ENCODE measurements at regions not wholly inside any gene's neighbourhood (a gene's known extent, or its start where the extent isn't known, plus 50 kb on each side); places are given as distances from the start of the nearest gene placed in this dataset.
"Not testable (repeated sequence)": the region's sequence is repeated elsewhere in the genome, so short reads cannot be mapped to it uniquely, and the experiment has no call there.

DNA sequence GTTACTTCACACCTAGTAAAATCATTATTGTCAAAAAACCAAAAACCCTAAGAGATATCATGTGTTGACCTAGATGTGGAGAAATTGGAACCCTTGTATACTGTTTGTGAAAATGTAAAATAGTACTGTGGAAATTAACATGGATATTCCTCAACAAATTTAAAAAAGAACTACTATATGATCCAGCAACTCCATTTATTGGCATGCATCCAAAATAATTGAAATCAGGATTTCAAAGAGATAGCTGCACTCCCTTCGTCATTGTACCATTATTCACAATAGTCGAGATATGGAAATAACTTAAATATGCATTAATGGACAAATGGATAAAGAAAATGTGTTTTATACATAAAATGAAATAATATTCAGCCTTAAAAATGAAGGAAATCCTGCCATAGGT is 105.3 kb upstream of the ZC3H15 start:
- Histone ChIP-seq H3K36me3 (no peaks in the 10 kb centered on the region), H3K9me3 (no peaks in the 10 kb centered on the region), H3K27me3 (no peaks in the 10 kb centered on the region), H3K4me3 (replicated peaks in 1 of 3) (no peak overlapping the region), H3K27ac (no peak overlapping the region), H3K4me1 (no peaks in the 10 kb centered on the region)
- no peak for DNase-seq
- no peak for TF ChIP-seq POLR2A (IDR thresholded peaks at IDR 0.05)
- TF ChIP-seq, protein P1, sequence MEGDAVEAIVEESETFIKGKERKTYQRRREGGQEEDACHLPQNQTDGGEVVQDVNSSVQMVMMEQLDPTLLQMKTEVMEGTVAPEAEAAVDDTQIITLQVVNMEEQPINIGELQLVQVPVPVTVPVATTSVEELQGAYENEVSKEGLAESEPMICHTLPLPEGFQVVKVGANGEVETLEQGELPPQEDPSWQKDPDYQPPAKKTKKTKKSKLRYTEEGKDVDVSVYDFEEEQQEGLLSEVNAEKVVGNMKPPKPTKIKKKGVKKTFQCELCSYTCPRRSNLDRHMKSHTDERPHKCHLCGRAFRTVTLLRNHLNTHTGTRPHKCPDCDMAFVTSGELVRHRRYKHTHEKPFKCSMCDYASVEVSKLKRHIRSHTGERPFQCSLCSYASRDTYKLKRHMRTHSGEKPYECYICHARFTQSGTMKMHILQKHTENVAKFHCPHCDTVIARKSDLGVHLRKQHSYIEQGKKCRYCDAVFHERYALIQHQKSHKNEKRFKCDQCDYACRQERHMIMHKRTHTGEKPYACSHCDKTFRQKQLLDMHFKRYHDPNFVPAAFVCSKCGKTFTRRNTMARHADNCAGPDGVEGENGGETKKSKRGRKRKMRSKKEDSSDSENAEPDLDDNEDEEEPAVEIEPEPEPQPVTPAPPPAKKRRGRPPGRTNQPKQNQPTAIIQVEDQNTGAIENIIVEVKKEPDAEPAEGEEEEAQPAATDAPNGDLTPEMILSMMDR (IDR thresholded peaks at IDR 0.05): no peak
- 92 to 95% methylated on average over 2 of the region's 2 CpGs for WGBS, 2 donors
- intact Hi-C loops (cut with DNase I): no loop called here

DNA sequence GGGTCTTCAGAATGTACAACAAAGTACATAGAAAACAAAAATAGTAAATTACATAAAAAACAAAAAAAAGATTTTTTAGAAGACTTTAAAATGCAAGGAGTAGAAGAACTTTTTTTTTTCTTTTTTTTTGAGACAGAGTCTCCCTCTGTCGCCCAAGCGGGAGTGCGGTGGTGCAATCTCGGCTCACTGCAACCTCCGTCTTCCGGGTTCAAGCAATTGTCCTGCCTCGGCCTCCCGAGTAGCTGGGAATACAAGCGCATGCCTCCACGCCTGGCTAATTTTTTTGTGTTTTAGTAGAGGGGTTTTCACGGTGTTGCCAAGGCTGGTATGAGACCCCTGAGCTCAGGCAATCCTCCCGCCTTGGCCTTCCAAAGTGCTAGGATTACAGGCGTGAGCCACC is 104.5 kb upstream of the ZC3H15 start:
- 93 to 94% methylated on average over 13 of the region's 13 CpGs for WGBS, 2 donors
- no peaks in the 10 kb centered on the region for H3K27me3 ChIP-seq
- DNase-seq: no peak
- H3K27ac ChIP-seq: no peak overlapping the region
- TF ChIP-seq POLR2A (IDR thresholded peaks at IDR 0.05): no peak
- TF ChIP-seq, protein P1 (IDR thresholded peaks at IDR 0.05): no peak
- intact Hi-C loops (cut with DNase I): no loop called here
- H3K36me3 ChIP-seq: no peaks in the 10 kb centered on the region
- H3K4me3 ChIP-seq (replicated peaks in 1 of 3): no peak overlapping the region
- no peaks in the 10 kb centered on the region for H3K4me1 ChIP-seq
- H3K9me3 ChIP-seq: no peaks in the 10 kb centered on the region

DNA sequence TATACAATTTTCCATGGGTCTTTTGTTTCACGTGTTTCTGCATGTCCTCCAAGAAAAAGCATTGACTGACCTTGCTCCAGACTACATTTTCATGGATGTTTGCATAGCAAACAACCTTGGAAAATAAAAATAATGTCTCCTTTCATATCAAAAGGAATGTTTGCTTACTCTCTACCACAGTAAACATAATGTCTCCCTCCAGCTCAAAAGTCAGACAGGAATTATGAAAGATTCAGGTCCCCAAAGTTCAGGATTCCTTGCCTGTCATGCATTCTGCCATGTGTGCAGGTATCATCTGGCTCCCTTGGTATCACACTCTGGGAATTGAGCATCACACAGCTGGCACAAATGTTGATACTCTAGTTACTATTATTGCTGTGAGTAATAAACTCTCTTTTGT is 103.1 kb upstream of the ZC3H15 start:
- H3K27me3 ChIP-seq: no peaks in the 10 kb centered on the region
- H3K27ac ChIP-seq: no peak overlapping the region
- intact Hi-C loops (cut with DNase I): no loop called here
- no peak for DNase-seq
- WGBS, 2 donors: 80 to 87% methylated on average over 1 of the region's 1 CpG
- H3K4me1 ChIP-seq: no peaks in the 10 kb centered on the region
- TF ChIP-seq POLR2A (IDR thresholded peaks at IDR 0.05): no peak
- TF ChIP-seq, protein P1 (IDR thresholded peaks at IDR 0.05): no peak
- no peaks in the 10 kb centered on the region for H3K9me3 ChIP-seq
- no peaks in the 10 kb centered on the region for H3K36me3 ChIP-seq
- no peak overlapping the region for H3K4me3 ChIP-seq (replicated peaks in 1 of 3)

- Histone ChIP-seq H3K36me3 (no peaks in the 10 kb centered on the region), H3K27me3 (no peaks in the 10 kb centered on the region), H3K4me3 (replicated peaks in 1 of 3) (no peak overlapping the region), H3K4me1 (no peaks in the 10 kb centered on the region), H3K9me3 (no peaks in the 10 kb centered on the region), H3K27ac (no peak overlapping the region)
- intact Hi-C loops (cut with DNase I): no loop called here
- TF ChIP-seq, protein P1 (IDR thresholded peaks at IDR 0.05): no peak
- TF ChIP-seq POLR2A (IDR thresholded peaks at IDR 0.05): no peak
- no peak for DNase-seq
These were observed 101.8 kb upstream of the ZC3H15 start for GRCh38 chr2:186384226-186384625.

GRCh38 chr2:186385638-186386201 is 100.3 kb upstream of the ZC3H15 start:
- 89 to 93% methylated on average over 4 of the region's 4 CpGs for WGBS, 2 donors
- H3K4me3 ChIP-seq (replicated peaks in 1 of 3); H3K9me3 ChIP-seq; H3K27ac ChIP-seq; DNase-seq; intact Hi-C loops (cut with DNase I); H3K4me1 ChIP-seq; H3K27me3 ChIP-seq; H3K36me3 ChIP-seq: not testable (repeated sequence)
